Neural progenitor cell (in vitro differentiated cells): ENCODE measurements at regions not wholly inside any gene's neighbourhood (a gene's known extent, or its start where the extent isn't known, plus 50 kb on each side); places are given as distances from the start of the nearest gene placed in this dataset.

ENCODE experiments used
- DNase-seq: peaks from one replicate; pipeline ENCODE4 v3.0.0-alpha.2; 2016; ENCODE audit warnings: low spot score
- H2AFZ ChIP-seq: fragments of 200-600 bp; sonication (generic); replicated peaks from 2 replicates; pipeline ENCODE4 v1.6.1; 2016; ENCODE audit warnings: antibody characterized with exemption
- H3F3A ChIP-seq: fragments of 200-600 bp; sonication (generic); 2 replicates; pipeline ENCODE4 v1.6.1; 2016; ENCODE audit warnings: antibody characterized with exemption, low read depth
- H3K27ac ChIP-seq: fragments of 200-600 bp; sonication (generic); 2 replicates; pipeline ENCODE4 v1.5.1; 2016; ENCODE audit warnings: mild to moderate bottlenecking
- H3K27me3 ChIP-seq: fragments of 200-600 bp; sonication (generic); 2 replicates; pipeline ENCODE4 v1.6.1; 2016; ENCODE audit warnings: mild to moderate bottlenecking, moderate library complexity
- H3K36me3 ChIP-seq: fragments of 200-600 bp; sonication (generic); 2 replicates; pipeline ENCODE4 v1.5.1; 2016
- H3K4me1 ChIP-seq: fragments of 200-600 bp; sonication (generic); 2 replicates; pipeline ENCODE4 v1.6.1; 2016; ENCODE audit warnings: mixed run types
- H3K4me2 ChIP-seq: fragments of 200-600 bp; sonication (generic); 2 replicates; pipeline ENCODE4 v1.6.1; 2016
- H3K4me3 ChIP-seq: fragments of 200-600 bp; sonication (generic); 2 replicates; pipeline ENCODE4 v1.5.1; 2016
- H3K79me2 ChIP-seq: fragments of 200-600 bp; sonication (generic); 2 replicates; pipeline ENCODE4 v1.6.1; 2016; ENCODE audit warnings: low read depth
- H3K9ac ChIP-seq: fragments of 200-600 bp; sonication (generic); 2 replicates; pipeline ENCODE4 v1.6.1; 2016
- H3K9me3 ChIP-seq: fragments of 200-600 bp; sonication (generic); 2 replicates; pipeline ENCODE4 v1.5.1; 2016; ENCODE audit warnings: low read depth
- H4K20me1 ChIP-seq: fragments of 200-600 bp; sonication (generic); 2 replicates; pipeline ENCODE4 v1.6.1; 2016; ENCODE audit warnings: low read depth
- H3K27ac Mint-ChIP-seq: 3 replicates; pipeline ENCODE4 v1.8.0; 2021; ENCODE audit warnings: mixed read lengths
- H3K27me3 Mint-ChIP-seq: 2 replicates; pipeline ENCODE4 v1.8.0; 2022; ENCODE audit warnings: low read depth, mild to moderate bottlenecking, inconsistent platforms, moderate library complexity, mixed read lengths; ENCODE audit not compliant: insufficient read depth
- H3K36me3 Mint-ChIP-seq: 3 replicates; pipeline ENCODE4 v1.8.0; 2021; ENCODE audit warnings: mixed read lengths
- H3K4me1 Mint-ChIP-seq: 3 replicates; pipeline ENCODE4 v1.8.0; 2021; ENCODE audit warnings: mixed read lengths
- H3K4me3 Mint-ChIP-seq: 3 replicates; pipeline ENCODE4 v1.8.0; 2021; ENCODE audit warnings: mild to moderate bottlenecking, moderate library complexity, mixed read lengths
- H3K9me3 Mint-ChIP-seq: 3 replicates; pipeline ENCODE4 v1.8.0; 2020; ENCODE audit warnings: mixed read lengths
- EZH2 ChIP-seq: fragments of 200-600 bp; sonication (generic); IDR thresholded peaks from 2 replicates; pipeline ENCODE4 v1.6.1; 2017; ENCODE audit warnings: antibody characterized with exemption, mild to moderate bottlenecking, moderate library complexity
- EZH2phosphoT487 ChIP-seq: fragments of 200-600 bp; sonication (generic); IDR thresholded peaks from 2 replicates; pipeline ENCODE4 v1.6.1; 2017; ENCODE audit warnings: antibody characterized with exemption
- TF ChIP-seq, protein P1 (sequence below): fragments of 200-600 bp; sonication (generic); IDR thresholded peaks from 2 replicates; pipeline ENCODE4 v1.5.1; 2017; ENCODE audit warnings: antibody characterized with exemption, mild to moderate bottlenecking

DNA sequence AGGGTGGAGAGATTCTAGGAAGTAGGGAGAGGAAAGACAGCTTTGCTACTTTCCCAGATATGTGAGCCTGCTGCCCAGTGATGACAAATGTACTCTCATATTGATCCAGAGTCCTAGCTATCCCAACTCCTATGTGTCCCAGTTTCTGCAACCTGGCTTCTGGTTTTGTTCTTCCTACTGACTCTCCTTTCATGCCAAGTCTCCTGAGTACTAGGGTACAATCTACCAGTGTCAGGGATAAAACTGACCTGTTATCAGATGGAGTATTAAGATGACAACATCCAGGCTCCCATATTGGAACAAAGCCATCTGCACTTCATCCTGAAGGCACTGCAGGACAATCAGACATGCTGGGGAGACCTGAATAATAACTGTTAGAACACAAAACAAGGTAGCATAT lies 233.7 kb upstream of the PHYHIPL start:
- H3K27me3 Mint-ChIP-seq, result peaks cover 2% of the 10 kb centered on the region
- Histone ChIP-seq H2AFZ (no peak overlapping the region), H3K4me2 (no peak overlapping the region), H3K36me3 (no peaks in the 10 kb centered on the region), H3K27me3 (no peaks in the 10 kb centered on the region), H3K9me3 (no peaks in the 10 kb centered on the region), H3K9ac (no peak overlapping the region), H3K4me3 (no peak overlapping the region), H3F3A (no peaks in the 10 kb centered on the region), H3K27ac (no peak overlapping the region), H4K20me1 (no peaks in the 10 kb centered on the region), H3K79me2 (no peaks in the 10 kb centered on the region), H3K4me1 (no peaks in the 10 kb centered on the region)
- no peak overlapping the region for H3K4me3 Mint-ChIP-seq
- H3K9me3 Mint-ChIP-seq, result peaks cover 6% of the 10 kb centered on the region
- TF ChIP-seq EZH2, result no peak
- TF ChIP-seq EZH2phosphoT487, result no peak
- TF ChIP-seq, protein P1, sequence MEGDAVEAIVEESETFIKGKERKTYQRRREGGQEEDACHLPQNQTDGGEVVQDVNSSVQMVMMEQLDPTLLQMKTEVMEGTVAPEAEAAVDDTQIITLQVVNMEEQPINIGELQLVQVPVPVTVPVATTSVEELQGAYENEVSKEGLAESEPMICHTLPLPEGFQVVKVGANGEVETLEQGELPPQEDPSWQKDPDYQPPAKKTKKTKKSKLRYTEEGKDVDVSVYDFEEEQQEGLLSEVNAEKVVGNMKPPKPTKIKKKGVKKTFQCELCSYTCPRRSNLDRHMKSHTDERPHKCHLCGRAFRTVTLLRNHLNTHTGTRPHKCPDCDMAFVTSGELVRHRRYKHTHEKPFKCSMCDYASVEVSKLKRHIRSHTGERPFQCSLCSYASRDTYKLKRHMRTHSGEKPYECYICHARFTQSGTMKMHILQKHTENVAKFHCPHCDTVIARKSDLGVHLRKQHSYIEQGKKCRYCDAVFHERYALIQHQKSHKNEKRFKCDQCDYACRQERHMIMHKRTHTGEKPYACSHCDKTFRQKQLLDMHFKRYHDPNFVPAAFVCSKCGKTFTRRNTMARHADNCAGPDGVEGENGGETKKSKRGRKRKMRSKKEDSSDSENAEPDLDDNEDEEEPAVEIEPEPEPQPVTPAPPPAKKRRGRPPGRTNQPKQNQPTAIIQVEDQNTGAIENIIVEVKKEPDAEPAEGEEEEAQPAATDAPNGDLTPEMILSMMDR, result no peak
- no peak overlapping the region for H3K27ac Mint-ChIP-seq
- peaks cover 5% of the 10 kb centered on the region for H3K4me1 Mint-ChIP-seq
- no peaks in the 10 kb centered on the region for H3K36me3 Mint-ChIP-seq
- DNase-seq, result no peak

DNA sequence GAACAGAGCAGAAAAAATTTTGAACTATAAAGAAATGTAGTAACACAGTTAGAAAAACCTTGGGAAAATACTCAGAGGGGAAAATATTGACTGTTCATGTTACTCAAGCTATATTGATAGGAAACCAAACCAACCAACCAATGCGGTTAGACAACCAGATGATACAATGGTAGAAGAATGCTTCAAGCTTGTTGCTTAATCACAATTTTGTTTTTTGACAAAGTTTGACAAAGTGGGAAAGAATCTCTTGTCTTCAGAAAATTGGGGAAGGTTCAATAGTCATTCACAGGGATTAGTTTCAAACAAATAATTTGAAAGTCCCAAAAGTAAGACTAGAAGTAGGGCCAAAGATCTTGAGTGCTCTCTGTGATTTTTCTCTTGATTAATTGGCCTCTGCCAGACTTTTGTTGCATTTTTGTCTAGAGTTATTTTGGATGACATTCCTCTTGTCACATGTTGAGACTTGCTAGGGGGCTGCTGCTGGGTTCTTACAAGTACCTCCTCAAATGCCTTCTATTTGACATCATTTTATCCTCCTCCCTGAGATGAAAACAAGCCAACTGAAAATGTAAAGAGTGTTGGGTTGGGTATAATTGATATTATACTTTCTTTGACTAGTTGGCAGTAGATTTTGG lies 233.1 kb upstream of the PHYHIPL start:
- no peak overlapping the region for H3K27ac ChIP-seq
- H2AFZ ChIP-seq, result no peak overlapping the region
- H3K4me1 ChIP-seq, result no peaks in the 10 kb centered on the region
- no peak for DNase-seq
- no peaks in the 10 kb centered on the region for H3K9me3 ChIP-seq
- H3K27ac Mint-ChIP-seq, result no peak overlapping the region
- H3K9ac ChIP-seq, result no peak overlapping the region
- no peaks in the 10 kb centered on the region for H3K36me3 ChIP-seq
- H3F3A ChIP-seq, result no peaks in the 10 kb centered on the region
- H3K4me2 ChIP-seq, result no peak overlapping the region
- no peak overlapping the region for H3K4me3 ChIP-seq
- H3K9me3 Mint-ChIP-seq, result peaks cover 6% of the 10 kb centered on the region
- TF ChIP-seq EZH2phosphoT487, result no peak
- TF ChIP-seq EZH2, result no peak
- TF ChIP-seq, protein P1, result no peak
- H3K79me2 ChIP-seq, result no peaks in the 10 kb centered on the region
- no peaks in the 10 kb centered on the region for H4K20me1 ChIP-seq
- peaks cover 2% of the 10 kb centered on the region for H3K27me3 Mint-ChIP-seq
- H3K4me3 Mint-ChIP-seq, result no peak overlapping the region
- no peaks in the 10 kb centered on the region for H3K36me3 Mint-ChIP-seq
- peaks cover 5% of the 10 kb centered on the region for H3K4me1 Mint-ChIP-seq
- H3K27me3 ChIP-seq, result no peaks in the 10 kb centered on the region

DNA sequence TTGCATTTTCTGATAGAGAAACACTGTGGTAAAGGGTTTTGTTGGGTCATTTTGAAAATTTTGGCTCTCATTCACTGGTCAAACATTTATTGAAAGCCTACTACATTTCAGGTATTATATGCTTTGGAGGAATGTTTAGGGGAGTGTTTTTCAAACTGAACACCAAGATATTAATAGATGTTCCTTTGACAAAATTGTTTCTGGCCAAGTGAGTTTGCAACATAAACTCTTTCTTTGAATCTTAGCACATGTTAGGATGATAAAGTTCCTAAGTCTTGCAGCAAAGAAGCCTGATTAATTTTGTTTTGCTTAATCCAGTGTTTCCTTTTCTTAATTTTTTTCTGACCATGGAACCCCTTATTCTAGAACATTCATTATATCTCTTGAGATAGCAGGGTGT lies 232.5 kb upstream of the PHYHIPL start:
- Mint-ChIP-seq H3K9me3 (peaks cover 6% of the 10 kb centered on the region), H3K27me3 (peaks cover 2% of the 10 kb centered on the region)

More for the DNA sequence above, 232.5 kb upstream of the PHYHIPL start:
- H3K4me3 Mint-ChIP-seq, result no peak overlapping the region
- H3K27ac Mint-ChIP-seq, result no peak overlapping the region
- H3F3A ChIP-seq, result no peaks in the 10 kb centered on the region
- no peak overlapping the region for H3K4me3 ChIP-seq
- no peak overlapping the region for H2AFZ ChIP-seq
- TF ChIP-seq, protein P1, result no peak
- no peak for TF ChIP-seq EZH2phosphoT487
- TF ChIP-seq EZH2, result no peak
- no peaks in the 10 kb centered on the region for H3K4me1 ChIP-seq
- H3K9ac ChIP-seq, result no peak overlapping the region
- H3K4me2 ChIP-seq, result no peak overlapping the region
- H3K4me1 Mint-ChIP-seq, result peaks cover 5% of the 10 kb centered on the region
- no peak for DNase-seq
- H3K27me3 ChIP-seq, result no peaks in the 10 kb centered on the region
- no peaks in the 10 kb centered on the region for H3K36me3 Mint-ChIP-seq
- H4K20me1 ChIP-seq, result no peaks in the 10 kb centered on the region
- no peaks in the 10 kb centered on the region for H3K36me3 ChIP-seq
- no peak overlapping the region for H3K27ac ChIP-seq
- no peaks in the 10 kb centered on the region for H3K9me3 ChIP-seq
- no peaks in the 10 kb centered on the region for H3K79me2 ChIP-seq
